M059J (cell line): ENCODE measurements at regions not wholly inside any gene's neighbourhood (a gene's known extent, or its start where the extent isn't known, plus 50 kb on each side); places are given as distances from the start of the nearest gene placed in this dataset.
"Not testable (repeated sequence)": the region's sequence is repeated elsewhere in the genome, so short reads cannot be mapped to it uniquely, and the experiment has no call there.

Experiments used
- DNase-seq: peaks from one replicate; pipeline ENCODE4 v3.0.0-alpha.2; 2012; ENCODE audit warnings: low read depth

GRCh38 chr1:849873-850272 is 73.8 kb upstream of the SAMD11 start:
- not testable (repeated sequence) for DNase-seq

GRCh38 chr1:850318-850717 is 73.4 kb upstream of the SAMD11 start:
- peak; percentile 15 for DNase-seq

GRCh38 chr1:851398-851797 is 72.3 kb upstream of the SAMD11 start:
- DNase-seq: not testable (repeated sequence)

- DNase-seq: not testable (repeated sequence)
These were observed 71.9 kb upstream of the SAMD11 start for GRCh38 chr1:851841-852240.

- not testable (repeated sequence) for DNase-seq
These were observed 68.3 kb upstream of the SAMD11 start for GRCh38 chr1:855202-855981.

GRCh38 chr1:856541-857057 is 67.1 kb upstream of the SAMD11 start:
- not testable (repeated sequence) for DNase-seq

GRCh38 chr1:857926-858648 is 65.6 kb upstream of the SAMD11 start:
- DNase-seq: not testable (repeated sequence)

- DNase-seq: peak; percentile 59
These were observed 65.1 kb upstream of the SAMD11 start for GRCh38 chr1:858649-859041.

GRCh38 chr1:860941-861340 is 62.8 kb upstream of the SAMD11 start:
- not testable (repeated sequence) for DNase-seq

- DNase-seq: no peak
These were observed 62.0 kb upstream of the SAMD11 start for GRCh38 chr1:861714-862113.

- DNase-seq: not testable (repeated sequence)
These were observed 61.1 kb upstream of the SAMD11 start for GRCh38 chr1:862601-863000.

GRCh38 chr1:865633-866032 is 58.1 kb upstream of the SAMD11 start:
- DNase-seq: not testable (repeated sequence)

- DNase-seq: no peak
These were observed 57.6 kb upstream of the SAMD11 start for GRCh38 chr1:866095-866494.

- DNase-seq: not testable (repeated sequence)
These were observed 57.0 kb upstream of the SAMD11 start for GRCh38 chr1:866631-867299.

GRCh38 chr1:867550-867949 is 56.2 kb upstream of the SAMD11 start:
- not testable (repeated sequence) for DNase-seq

- peak; percentile 51 for DNase-seq
These were observed 54.1 kb upstream of the SAMD11 start for GRCh38 chr1:869499-870244.
